HepG2 (cell line): ENCODE measurements at regions not wholly inside any gene's neighbourhood (a gene's known extent, or its start where the extent isn't known, plus 50 kb on each side); places are given as distances from the start of the nearest gene placed in this dataset.

Source experiments
- BATF2 ChIP-seq: sonication (generic); formaldehyde crosslinking; IDR thresholded peaks from 2 replicates; pipeline ENCODE4 v1.8.0; 2022; ENCODE audit warnings: mild to moderate bottlenecking, missing genetic modification reagents, moderate library complexity
- CREB1 ChIP-seq, 2 experiments: fragments of 450-650 bp in 1 of 2; IDR thresholded peaks; 2 replicates each; pipeline ENCODE4 v1.6.1; 2016 to 2017; ENCODE audit warnings: control low read depth in 1 of 2, mild to moderate bottlenecking in 1 of 2, missing compliant biosample characterization in 1 of 2, missing genetic modification characterization in 1 of 2
- EP300 ChIP-seq, 3 experiments: sonication (generic) in 1 of 3; formaldehyde crosslinking in 1 of 3; IDR thresholded peaks; 2 replicates each; pipeline versions ENCODE4 v1.5.1 to v1.6.1; 2011 to 2020; ENCODE audit warnings: low read depth in 2 of 3, low read length in 2 of 3, borderline replicate concordance in 1 of 3, improper control_type of control experiment in 1 of 3, mild to moderate bottlenecking in 1 of 3, missing genetic modification reagents in 1 of 3, moderate library complexity in 1 of 3
- EZH2 ChIP-seq: conservative IDR thresholded peaks from 2 replicates; pipeline ENCODE4 v1.6.1; 2012; ENCODE audit warnings: mild to moderate bottlenecking, low read depth, low read length, moderate library complexity
- FOXJ3 ChIP-seq: sonication (generic); formaldehyde crosslinking; IDR thresholded peaks from 2 replicates; pipeline ENCODE4 v1.4.0; 2020; ENCODE audit warnings: missing genetic modification reagents, mild to moderate bottlenecking, borderline replicate concordance
- KAT2B ChIP-seq: fragments of 150-350 bp; IDR thresholded peaks from 2 replicates; pipeline ENCODE4 v1.6.1; 2014; ENCODE audit warnings: low read depth, low read length, borderline replicate concordance
- MXI1 ChIP-seq: IDR thresholded peaks from 3 replicates; pipeline ENCODE4 v1.6.1; 2012; ENCODE audit warnings: low read depth, low read length, inconsistent platforms, borderline replicate concordance
- NFYC ChIP-seq: IDR thresholded peaks from 2 replicates; pipeline ENCODE4 v1.6.1; 2016; ENCODE audit warnings: missing genetic modification reagents, missing compliant biosample characterization
- NR2C2 ChIP-seq: sonication (generic); formaldehyde crosslinking; IDR thresholded peaks from 2 replicates; pipeline ENCODE4 v1.4.0; 2020; ENCODE audit warnings: missing genetic modification reagents, mild to moderate bottlenecking, moderate library complexity, borderline replicate concordance
- POLR2AphosphoS5 ChIP-seq: IDR thresholded peaks from 2 replicates; pipeline ENCODE4 v1.6.1; 2012; ENCODE audit warnings: low read depth, low read length
- REPIN1 ChIP-seq: sonication (generic); formaldehyde crosslinking; IDR thresholded peaks from 2 replicates; pipeline ENCODE4 v1.8.0; 2022; ENCODE audit warnings: missing genetic modification reagents, low read depth, mild to moderate bottlenecking, borderline replicate concordance
- TCF12 ChIP-seq, 2 experiments: fragments of 450-650 bp in 1 of 2; sonication (generic) in 1 of 2; formaldehyde crosslinking in 1 of 2; IDR thresholded peaks; 2 replicates each; pipeline versions ENCODE4 v1.6.1 to v1.8.0; 2017 to 2022; ENCODE audit warnings: antibody characterized with exemption in 1 of 2, mild to moderate bottlenecking in 1 of 2, missing genetic modification reagents in 1 of 2, moderate library complexity in 1 of 2
- TF ChIP-seq, protein P1 (sequence below): sonication (generic); formaldehyde crosslinking; IDR thresholded peaks from 2 replicates; pipeline ENCODE4 v1.5.0; 2020; ENCODE audit warnings: mild to moderate bottlenecking, missing genetic modification reagents, moderate library complexity
- TF ChIP-seq, protein P2 (sequence below): sonication (generic); formaldehyde crosslinking; IDR thresholded peaks from 2 replicates; pipeline ENCODE4 v1.4.0; 2020; ENCODE audit warnings: missing genetic modification reagents

DNA sequence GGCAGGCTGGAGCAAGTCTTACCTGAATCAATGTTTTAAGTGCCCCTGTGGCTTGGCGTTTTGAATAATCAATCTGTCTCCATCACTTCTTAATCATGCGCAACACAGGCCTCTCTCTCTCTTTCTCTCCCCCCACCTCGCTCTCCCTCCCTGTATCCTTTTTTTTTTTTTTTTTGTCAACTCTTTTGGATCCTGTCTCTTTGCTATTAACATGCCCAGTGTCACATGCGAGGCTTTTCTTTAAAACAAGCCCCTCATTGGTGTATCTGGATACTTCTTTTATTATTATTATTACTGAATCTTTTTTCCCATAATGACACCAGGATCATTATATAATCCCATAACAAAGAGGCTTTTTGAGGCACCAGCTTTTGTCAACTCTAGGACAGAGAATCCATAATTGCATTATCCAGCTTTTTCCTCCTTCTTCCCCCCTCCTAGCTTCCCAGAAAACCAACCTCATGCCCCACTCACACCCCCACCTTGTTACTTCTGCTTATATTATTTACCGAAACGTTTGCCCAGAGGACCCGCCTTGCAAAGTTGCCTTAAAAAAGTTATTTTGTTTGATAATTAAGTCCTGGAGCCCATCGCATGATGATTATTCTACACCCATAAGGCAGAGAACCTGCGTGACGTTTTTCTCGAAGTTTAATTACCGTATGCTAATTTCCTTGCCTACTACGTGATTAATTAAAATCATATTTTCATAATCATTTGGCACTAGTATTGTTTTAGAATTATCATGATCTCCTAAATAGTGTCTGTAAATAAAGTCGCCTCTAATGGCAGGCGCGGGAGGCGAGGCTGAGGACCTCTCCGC lies 148.1 kb upstream of the ZNF536 start:
- TF ChIP-seq BATF2 (CRISPR knock-in tag) (no peak), FOXJ3 (CRISPR knock-in tag) (no peak), EZH2 (no peak), MXI1 (no peak), KAT2B (no peak), EP300 (IDR thresholded peaks at IDR 0.05; ENCODE audit: low read depth in 2 of 2, low read length in 2 of 2) (no peak), EP300 (CRISPR knock-in tag; IDR thresholded peaks at IDR 0.05; ENCODE audit: borderline replicate concordance) (no peak), NR2C2 (no peak), REPIN1 (no peak), NFYC (CRISPR knock-in tag) (no peak), CREB1 (IDR thresholded peaks at IDR 0.05) (no peak), CREB1 (CRISPR knock-in tag; IDR thresholded peaks at IDR 0.05) (no peak), TCF12 (IDR thresholded peaks at IDR 0.05) (no peak), TCF12 (CRISPR knock-in tag; IDR thresholded peaks at IDR 0.05) (no peak), POLR2AphosphoS5 (no peak)
- TF ChIP-seq, protein P1, sequence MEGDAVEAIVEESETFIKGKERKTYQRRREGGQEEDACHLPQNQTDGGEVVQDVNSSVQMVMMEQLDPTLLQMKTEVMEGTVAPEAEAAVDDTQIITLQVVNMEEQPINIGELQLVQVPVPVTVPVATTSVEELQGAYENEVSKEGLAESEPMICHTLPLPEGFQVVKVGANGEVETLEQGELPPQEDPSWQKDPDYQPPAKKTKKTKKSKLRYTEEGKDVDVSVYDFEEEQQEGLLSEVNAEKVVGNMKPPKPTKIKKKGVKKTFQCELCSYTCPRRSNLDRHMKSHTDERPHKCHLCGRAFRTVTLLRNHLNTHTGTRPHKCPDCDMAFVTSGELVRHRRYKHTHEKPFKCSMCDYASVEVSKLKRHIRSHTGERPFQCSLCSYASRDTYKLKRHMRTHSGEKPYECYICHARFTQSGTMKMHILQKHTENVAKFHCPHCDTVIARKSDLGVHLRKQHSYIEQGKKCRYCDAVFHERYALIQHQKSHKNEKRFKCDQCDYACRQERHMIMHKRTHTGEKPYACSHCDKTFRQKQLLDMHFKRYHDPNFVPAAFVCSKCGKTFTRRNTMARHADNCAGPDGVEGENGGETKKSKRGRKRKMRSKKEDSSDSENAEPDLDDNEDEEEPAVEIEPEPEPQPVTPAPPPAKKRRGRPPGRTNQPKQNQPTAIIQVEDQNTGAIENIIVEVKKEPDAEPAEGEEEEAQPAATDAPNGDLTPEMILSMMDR (CRISPR knock-in tag): no peak
- TF ChIP-seq, protein P2, sequence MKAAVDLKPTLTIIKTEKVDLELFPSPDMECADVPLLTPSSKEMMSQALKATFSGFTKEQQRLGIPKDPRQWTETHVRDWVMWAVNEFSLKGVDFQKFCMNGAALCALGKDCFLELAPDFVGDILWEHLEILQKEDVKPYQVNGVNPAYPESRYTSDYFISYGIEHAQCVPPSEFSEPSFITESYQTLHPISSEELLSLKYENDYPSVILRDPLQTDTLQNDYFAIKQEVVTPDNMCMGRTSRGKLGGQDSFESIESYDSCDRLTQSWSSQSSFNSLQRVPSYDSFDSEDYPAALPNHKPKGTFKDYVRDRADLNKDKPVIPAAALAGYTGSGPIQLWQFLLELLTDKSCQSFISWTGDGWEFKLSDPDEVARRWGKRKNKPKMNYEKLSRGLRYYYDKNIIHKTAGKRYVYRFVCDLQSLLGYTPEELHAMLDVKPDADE (CRISPR knock-in tag): no peak
